ENCODE measurements at regions not wholly inside any gene's neighbourhood (a gene's known extent, or its start where the extent isn't known, plus 50 kb on each side); places are given as distances from the start of the nearest gene placed in this dataset.

DNA sequence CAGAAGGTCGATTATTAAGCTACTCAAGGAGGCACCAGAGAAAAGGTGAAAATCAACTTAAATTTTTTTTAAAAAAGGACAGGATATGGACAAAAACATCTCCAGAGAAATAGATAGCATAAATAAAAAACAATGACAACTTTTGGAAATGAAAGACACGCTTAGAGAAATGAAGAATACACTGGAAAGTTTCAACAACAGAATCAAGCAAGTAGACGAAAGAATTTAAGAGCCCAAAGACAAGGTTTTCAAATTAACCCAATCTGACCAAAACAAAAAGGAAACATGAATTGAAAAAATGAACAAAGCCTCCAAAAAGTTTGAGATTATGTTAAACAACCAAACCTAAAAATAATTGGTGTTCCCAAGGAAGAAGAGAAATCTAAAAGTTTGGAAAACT, 191.1 kb upstream of the BMP4 start:
- H3K4me1 ChIP-seq, result no peaks in the 10 kb centered on the region
- H3K4me3 ChIP-seq, result no peak overlapping the region
- no peak for DNase-seq (ENCODE audit: low spot score in 2 of 2)
- peaks cover 9 to 14% of the 10 kb centered on the region in 2 donors for H3K9me3 ChIP-seq
- no peaks in the 10 kb centered on the region for H3K27me3 ChIP-seq
- no peak overlapping the region for H3K27ac ChIP-seq
- TF ChIP-seq, protein P1, sequence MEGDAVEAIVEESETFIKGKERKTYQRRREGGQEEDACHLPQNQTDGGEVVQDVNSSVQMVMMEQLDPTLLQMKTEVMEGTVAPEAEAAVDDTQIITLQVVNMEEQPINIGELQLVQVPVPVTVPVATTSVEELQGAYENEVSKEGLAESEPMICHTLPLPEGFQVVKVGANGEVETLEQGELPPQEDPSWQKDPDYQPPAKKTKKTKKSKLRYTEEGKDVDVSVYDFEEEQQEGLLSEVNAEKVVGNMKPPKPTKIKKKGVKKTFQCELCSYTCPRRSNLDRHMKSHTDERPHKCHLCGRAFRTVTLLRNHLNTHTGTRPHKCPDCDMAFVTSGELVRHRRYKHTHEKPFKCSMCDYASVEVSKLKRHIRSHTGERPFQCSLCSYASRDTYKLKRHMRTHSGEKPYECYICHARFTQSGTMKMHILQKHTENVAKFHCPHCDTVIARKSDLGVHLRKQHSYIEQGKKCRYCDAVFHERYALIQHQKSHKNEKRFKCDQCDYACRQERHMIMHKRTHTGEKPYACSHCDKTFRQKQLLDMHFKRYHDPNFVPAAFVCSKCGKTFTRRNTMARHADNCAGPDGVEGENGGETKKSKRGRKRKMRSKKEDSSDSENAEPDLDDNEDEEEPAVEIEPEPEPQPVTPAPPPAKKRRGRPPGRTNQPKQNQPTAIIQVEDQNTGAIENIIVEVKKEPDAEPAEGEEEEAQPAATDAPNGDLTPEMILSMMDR (IDR thresholded peaks at IDR 0.05), result no peak
- intact Hi-C loops (cut with DNase I), result no loop called here
- no peaks in the 10 kb centered on the region for H3K36me3 ChIP-seq

GRCh38 chr14:54148251-54148650, 191.6 kb upstream of the BMP4 start:
- no peak overlapping the region for H3K4me3 ChIP-seq
- H3K9me3 ChIP-seq, result peaks cover 9 to 14% of the 10 kb centered on the region in 2 donors
- TF ChIP-seq, protein P1 (IDR thresholded peaks at IDR 0.05), result no peak
- intact Hi-C loops (cut with DNase I), result no loop called here
- H3K27ac ChIP-seq, result no peak overlapping the region
- DNase-seq (ENCODE audit: low spot score in 2 of 2), result no peak
- no peaks in the 10 kb centered on the region for H3K36me3 ChIP-seq
- no peaks in the 10 kb centered on the region for H3K27me3 ChIP-seq
- no peaks in the 10 kb centered on the region for H3K4me1 ChIP-seq

- H3K4me1 ChIP-seq, result no peaks in the 10 kb centered on the region
- intact Hi-C loops (cut with DNase I), result no loop called here
- no peak for DNase-seq (ENCODE audit: low spot score in 2 of 2)
- H3K27me3 ChIP-seq, result no peaks in the 10 kb centered on the region
- TF ChIP-seq, protein P1 (IDR thresholded peaks at IDR 0.05), result no peak
- peaks cover 5 to 10% of the 10 kb centered on the region in 2 donors for H3K9me3 ChIP-seq
- no peak overlapping the region for H3K4me3 ChIP-seq
- no peak overlapping the region for H3K27ac ChIP-seq
- H3K36me3 ChIP-seq, result no peaks in the 10 kb centered on the region
These were observed 195.7 kb upstream of the BMP4 start for GRCh38 chr14:54152351-54152750.

DNA sequence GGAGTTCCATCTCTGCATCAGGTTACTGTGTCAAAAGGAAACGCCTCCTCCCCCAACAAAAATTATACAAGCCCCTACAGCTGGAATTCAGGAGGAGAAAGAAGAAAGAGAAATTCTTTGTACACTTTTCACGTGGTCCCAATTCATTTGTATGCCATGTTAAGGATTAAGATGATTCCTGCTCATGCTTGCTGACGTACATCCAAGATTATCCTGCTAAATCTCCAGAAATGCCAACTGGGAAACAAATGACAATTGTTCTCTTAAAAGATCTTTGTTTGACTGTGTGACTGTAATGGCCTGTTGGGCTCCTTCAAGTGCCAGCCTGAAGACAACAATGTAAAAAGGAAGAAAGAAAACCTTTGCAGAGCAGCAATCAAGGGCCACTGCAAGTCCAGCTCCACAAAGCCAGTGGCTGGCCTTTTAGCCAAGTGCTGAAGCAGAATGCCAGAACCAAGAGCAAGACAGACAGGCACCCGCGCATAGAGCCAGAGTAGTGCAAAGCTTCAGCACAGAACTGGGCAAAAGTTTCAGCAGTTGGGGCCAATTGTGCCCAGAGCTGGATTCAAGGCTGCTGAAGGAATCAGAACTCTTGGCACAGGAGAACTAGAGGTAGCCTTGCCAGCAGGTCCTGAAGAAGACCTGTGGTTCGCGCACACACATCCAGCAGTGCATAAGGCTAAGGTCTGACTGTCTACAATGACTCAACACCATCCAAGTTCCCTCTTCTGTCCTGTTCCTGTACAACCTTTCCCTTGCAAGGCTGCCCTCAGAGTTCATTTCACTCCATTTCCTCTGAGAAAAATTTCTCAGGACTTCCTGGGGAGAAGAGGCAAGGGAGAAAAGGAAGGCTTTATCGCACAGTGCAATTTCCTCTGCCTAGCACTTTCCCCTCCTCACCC, 209.7 kb upstream of the BMP4 start:
- no peak overlapping the region for H3K27ac ChIP-seq
- H3K9me3 ChIP-seq, result no peaks in the 10 kb centered on the region
- intact Hi-C loops (cut with DNase I), result no loop called here
- no peaks in the 10 kb centered on the region for H3K27me3 ChIP-seq
- no peak for DNase-seq (ENCODE audit: low spot score in 2 of 2)
- H3K4me3 ChIP-seq, result no peak overlapping the region
- peaks cover 0 to 15% of the 10 kb centered on the region in 2 donors for H3K4me1 ChIP-seq
- TF ChIP-seq, protein P1 (IDR thresholded peaks at IDR 0.05), result no peak
- H3K36me3 ChIP-seq, result no peaks in the 10 kb centered on the region

DNA sequence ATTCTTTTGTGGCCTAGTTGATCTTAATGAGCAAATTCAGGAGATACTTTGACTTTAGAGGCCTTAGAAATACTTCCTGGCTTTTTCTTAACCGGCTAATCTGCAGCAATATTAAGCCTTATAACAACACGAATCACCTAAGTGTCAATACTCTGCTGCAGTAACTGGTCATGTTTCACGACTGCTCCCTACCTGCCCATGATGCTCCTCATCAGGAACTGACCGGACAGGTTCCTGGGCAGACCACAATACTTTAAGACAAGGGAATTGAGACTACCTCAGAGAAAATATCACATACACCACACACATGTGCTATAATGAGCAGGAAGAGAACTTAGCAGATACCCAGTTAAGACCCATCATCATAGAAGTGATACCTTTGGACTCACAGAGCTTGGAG, 211.9 kb upstream of the BMP4 start:
- intact Hi-C loops (cut with DNase I), result no loop called here
- no peak for DNase-seq (ENCODE audit: low spot score in 2 of 2)
- no peak overlapping the region for H3K4me3 ChIP-seq
- H3K36me3 ChIP-seq, result no peaks in the 10 kb centered on the region
- H3K27me3 ChIP-seq, result no peaks in the 10 kb centered on the region
- peaks cover 0 to 26% of the 10 kb centered on the region in 2 donors for H3K4me1 ChIP-seq
- H3K9me3 ChIP-seq, result no peaks in the 10 kb centered on the region
- H3K27ac ChIP-seq, result no peak overlapping the region
- TF ChIP-seq, protein P1 (IDR thresholded peaks at IDR 0.05), result no peak
